A549 (cell line): ENCODE measurements at regions not wholly inside any gene's neighbourhood (a gene's known extent, or its start where the extent isn't known, plus 50 kb on each side); places are given as distances from the start of the nearest gene placed in this dataset.

Experiments used
- BCL3 ChIP-seq: fragments of >200 bp; sonication (Bioruptor Twin); formaldehyde crosslinking; IDR thresholded peaks from 3 replicates; pipeline ENCODE4 v1.6.1; 2016
- CTCF ChIP-seq: fragments of >200 bp; sonication (Bioruptor Twin); formaldehyde crosslinking; IDR thresholded peaks from 3 replicates; pipeline ENCODE4 v1.5.1; 2016
- JUNB ChIP-seq: fragments of >200 bp; sonication (Bioruptor Twin); formaldehyde crosslinking; IDR thresholded peaks from 2 replicates; pipeline ENCODE4 v1.6.1; 2016
- MAFK ChIP-seq: fragments of 450-650 bp; IDR thresholded peaks from 2 replicates; pipeline ENCODE4 v1.6.1; 2014; ENCODE audit not compliant: partially characterized antibody
- NR3C1 ChIP-seq: fragments of >200 bp; sonication (Bioruptor Twin); formaldehyde crosslinking; IDR thresholded peaks from 3 replicates; pipeline ENCODE4 v1.6.1; 2017
- POLR2A ChIP-seq: IDR thresholded peaks from 2 replicates; pipeline ENCODE4 v1.6.1; 2012; ENCODE audit warnings: mild to moderate bottlenecking, low read length
- REST ChIP-seq: fragments of 200-600 bp; sonication (generic); IDR thresholded peaks from 2 replicates; pipeline ENCODE4 v1.6.1; 2016; ENCODE audit warnings: antibody characterized with exemption, mild to moderate bottlenecking, moderate library complexity
- RNF2 ChIP-seq: fragments of 200-600 bp; sonication (generic); IDR thresholded peaks from 2 replicates; pipeline ENCODE4 v1.6.1; 2016; ENCODE audit warnings: low read depth, mild to moderate bottlenecking, antibody characterized with exemption, moderate library complexity, borderline replicate concordance

- TF ChIP-seq JUNB (no peak), BCL3 (no peak), CTCF (no peak), RNF2 (no peak), REST (no peak), POLR2A (no peak), MAFK (no peak), NR3C1 (no peak)
These were observed 318.2 kb upstream of the RGS17 start for GRCh38 chr6:153449279-153449678.
